H9 (cell line): ENCODE measurements at regions not wholly inside any gene's neighbourhood (a gene's known extent, or its start where the extent isn't known, plus 50 kb on each side); places are given as distances from the start of the nearest gene placed in this dataset.

ENCODE experiments used
- DNase-seq: peaks from one replicate; pipeline ENCODE4 v3.0.0-alpha.2; 2017
- H2AFZ ChIP-seq: one replicate; pipeline ENCODE4 v1.6.1; 2013; ENCODE audit warnings: mild to moderate bottlenecking, low read length, control low read depth, moderate library complexity
- H2AK5ac ChIP-seq: 2 replicates; pipeline ENCODE4 v1.6.1; 2013; ENCODE audit warnings: low read length, control low read depth, mixed read lengths; ENCODE audit not compliant: insufficient read length
- H2BK120ac ChIP-seq: one replicate; pipeline ENCODE4 v1.6.1; 2013; ENCODE audit warnings: low read depth, mild to moderate bottlenecking, low read length, control low read depth, inconsistent platforms; ENCODE audit not compliant: poor library complexity, severe bottlenecking
- H2BK12ac ChIP-seq: 2 replicates; pipeline ENCODE4 v1.6.1; 2013; ENCODE audit warnings: low read length, control low read depth, mixed read lengths, low read depth; ENCODE audit not compliant: insufficient read length
- H2BK15ac ChIP-seq: 2 replicates; pipeline ENCODE4 v1.6.1; 2013; ENCODE audit warnings: low read depth, low read length, control low read depth
- H2BK20ac ChIP-seq: one replicate; pipeline ENCODE4 v1.6.1; 2013; ENCODE audit warnings: low read depth, mild to moderate bottlenecking, low read length, control low read depth, inconsistent platforms; ENCODE audit not compliant: poor library complexity, severe bottlenecking
- H2BK5ac ChIP-seq: 2 replicates; pipeline ENCODE4 v1.6.1; 2013; ENCODE audit warnings: low read length, control low read depth, mixed read lengths; ENCODE audit not compliant: insufficient read length
- H3K14ac ChIP-seq: 2 replicates; pipeline ENCODE4 v1.6.1; 2013; ENCODE audit warnings: low read length, control low read depth; ENCODE audit not compliant: insufficient read depth
- H3K18ac ChIP-seq: 2 replicates; pipeline ENCODE4 v1.6.1; 2013; ENCODE audit warnings: low read depth, mild to moderate bottlenecking, mixed read lengths, low read length, control low read depth; ENCODE audit not compliant: insufficient read length
- H3K23ac ChIP-seq: 2 replicates; pipeline ENCODE4 v1.6.1; 2013; ENCODE audit warnings: low read length, control low read depth, mixed read lengths, low read depth; ENCODE audit not compliant: insufficient read length
- H3K23me2 ChIP-seq: 2 replicates; pipeline ENCODE4 v1.6.1; 2013; ENCODE audit warnings: low read depth, mild to moderate bottlenecking, mixed read lengths, low read length, control low read depth; ENCODE audit not compliant: insufficient read length, poor library complexity, severe bottlenecking
- H3K27ac ChIP-seq: 2 replicates; pipeline ENCODE4 v1.5.1; 2013; ENCODE audit warnings: low read length, control low read depth, mixed read lengths, low read depth; ENCODE audit not compliant: insufficient read length
- H3K27me3 ChIP-seq: 2 replicates; pipeline ENCODE4 v1.6.1; 2013; ENCODE audit warnings: low read length, control low read depth, inconsistent platforms; ENCODE audit not compliant: insufficient read depth
- H3K4ac ChIP-seq: 2 replicates; pipeline ENCODE4 v1.6.1; 2013; ENCODE audit warnings: low read depth, mild to moderate bottlenecking, control low read depth, inconsistent platforms, low read length, moderate library complexity
- H3K4me1 ChIP-seq: 2 replicates; pipeline ENCODE4 v1.6.1; 2013; ENCODE audit warnings: low read length, control low read depth, inconsistent platforms; ENCODE audit not compliant: insufficient read depth
- H3K4me2 ChIP-seq: 2 replicates; pipeline ENCODE4 v1.6.1; 2013; ENCODE audit warnings: low read length, control low read depth, mixed read lengths; ENCODE audit not compliant: insufficient read length, insufficient read depth
- H3K56ac ChIP-seq: 2 replicates; pipeline ENCODE4 v1.6.1; 2013; ENCODE audit warnings: low read depth, mild to moderate bottlenecking, mixed read lengths, low read length, control low read depth; ENCODE audit not compliant: insufficient read length
- H3K79me1 ChIP-seq: 2 replicates; pipeline ENCODE4 v1.6.1; 2013; ENCODE audit warnings: low read depth, mild to moderate bottlenecking, moderate library complexity, low read length, control low read depth, inconsistent platforms; ENCODE audit not compliant: insufficient read depth, poor library complexity, severe bottlenecking
- H3K79me2 ChIP-seq: 2 replicates; pipeline ENCODE4 v1.6.1; 2013; ENCODE audit warnings: low read length, control low read depth, inconsistent platforms; ENCODE audit not compliant: insufficient read depth
- H3K9ac ChIP-seq: 2 replicates; pipeline ENCODE4 v1.6.1; 2013; ENCODE audit warnings: low read length, control low read depth, mixed read lengths; ENCODE audit not compliant: insufficient read length; ENCODE audit errors: extremely low read depth
- H3K9me3 ChIP-seq: one replicate; pipeline ENCODE4 v1.6.1; 2013; ENCODE audit warnings: low read depth, low read length, inconsistent platforms; ENCODE audit not compliant: control insufficient read depth
- H3T11ph ChIP-seq: one replicate; pipeline ENCODE4 v1.6.1; 2013; ENCODE audit warnings: mild to moderate bottlenecking, low read length, control low read depth, inconsistent platforms
- H4K20me1 ChIP-seq: one replicate; pipeline ENCODE4 v1.6.1; 2013; ENCODE audit not compliant: control insufficient read depth, insufficient read length, insufficient read depth
- H4K5ac ChIP-seq: 2 replicates; pipeline ENCODE4 v1.6.1; 2013; ENCODE audit warnings: low read depth, mild to moderate bottlenecking, mixed read lengths, low read length, control low read depth; ENCODE audit not compliant: insufficient read length
- H4K8ac ChIP-seq: replicated peaks from 2 replicates; pipeline ENCODE4 v1.6.1; 2013; ENCODE audit warnings: low read length, control low read depth, mixed read lengths, low read depth; ENCODE audit not compliant: insufficient read length
- H4K91ac ChIP-seq: 2 replicates; pipeline ENCODE4 v1.6.1; 2013; ENCODE audit warnings: low read depth, mild to moderate bottlenecking, moderate library complexity, mixed read lengths, low read length, control low read depth; ENCODE audit not compliant: insufficient read length
- H3K27ac Mint-ChIP-seq, 3 experiments: 2 replicates in 2 of 3; 3 replicates in 1 of 3; pipeline ENCODE4 v1.8.0; 2020 to 2021; ENCODE audit warnings: mixed read lengths in 3 of 3, mild to moderate bottlenecking in 1 of 3, moderate library complexity in 1 of 3
- H3K27me3 Mint-ChIP-seq: 2 replicates; pipeline ENCODE4 v1.8.0; 2021; ENCODE audit warnings: low read depth, mild to moderate bottlenecking, moderate library complexity, mixed read lengths
- H3K36me3 Mint-ChIP-seq, 3 experiments: 2 replicates in 2 of 3; 3 replicates in 1 of 3; pipeline ENCODE4 v1.8.0; 2020 to 2021; ENCODE audit warnings: low read depth in 3 of 3, mixed read lengths in 3 of 3; ENCODE audit not compliant: insufficient read depth in 1 of 3
- H3K4me1 Mint-ChIP-seq, 2 experiments: 2 replicates each; pipeline ENCODE4 v1.8.0; 2020; ENCODE audit warnings: mixed read lengths in 2 of 2
- H3K4me3 Mint-ChIP-seq, 2 experiments: 2 replicates in 1 of 2; 3 replicates in 1 of 2; pipeline ENCODE4 v1.8.0; 2020 to 2021; ENCODE audit warnings: mild to moderate bottlenecking in 2 of 2, mixed read lengths in 2 of 2, moderate library complexity in 1 of 2
- H3K9me3 Mint-ChIP-seq, 2 experiments: 2 replicates in 1 of 2; 3 replicates in 1 of 2; pipeline ENCODE4 v1.8.0; 2020; ENCODE audit warnings: mild to moderate bottlenecking in 2 of 2, mixed read lengths in 2 of 2, moderate library complexity in 1 of 2
- WGBS: extraction: QIAGEN DNeasy Blood & Tissue Kit; methylation state at CpG from one replicate; pipeline ENCODE4 v1.1.7; 2013; ENCODE audit warnings: missing lambda C conversion rate, low lambda C conversion rate, mixed read lengths; ENCODE audit not compliant: insufficient read length; ENCODE audit errors: extremely low coverage; 5-methylcytosine and 5-hydroxymethylcytosine counted together
- TF ChIP-seq, protein P1 (sequence below): fragments of 200-600 bp; sonication (generic); conservative IDR thresholded peaks from 3 replicates; pipeline ENCODE4 v1.8.0; 2021; ENCODE audit warnings: antibody characterized with exemption, mild to moderate bottlenecking

DNA sequence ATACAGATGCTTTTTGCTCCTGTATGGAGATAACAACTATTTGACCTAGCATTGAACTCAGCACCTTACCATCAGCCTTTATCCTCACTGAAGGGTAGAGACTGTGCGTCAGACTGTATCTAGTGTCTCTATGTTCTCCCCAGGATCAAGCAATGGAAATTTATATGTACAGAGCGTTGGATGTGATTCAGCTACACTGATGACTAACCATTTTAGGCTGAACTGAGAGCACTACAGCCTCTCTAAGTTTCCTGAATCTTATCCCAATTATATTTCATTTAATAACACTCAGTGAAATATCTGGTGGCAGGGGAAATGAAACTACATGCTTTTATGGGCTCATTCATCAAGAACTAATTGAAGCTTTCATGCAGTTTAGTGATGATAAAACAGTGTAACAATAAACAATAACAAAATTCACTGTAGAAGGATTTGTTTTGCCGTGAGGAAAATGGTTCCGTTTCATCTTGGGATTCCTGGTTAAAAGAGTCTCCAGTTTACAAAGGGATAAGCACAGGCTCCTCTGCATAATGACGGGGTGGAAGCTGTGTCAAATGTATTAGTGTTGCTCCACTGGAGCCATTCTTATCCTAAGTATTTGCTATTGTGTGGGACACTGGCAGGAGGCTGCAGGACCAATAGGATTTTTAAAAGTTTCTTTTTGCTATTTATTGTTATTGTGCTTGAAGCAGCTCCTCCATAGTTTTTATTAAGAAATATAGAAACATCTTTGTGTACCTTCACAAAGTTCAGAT lies 567.6 kb upstream of the MMS22L start:
- H3K18ac ChIP-seq, result no peak overlapping the region
- H3T11ph ChIP-seq, result no peak overlapping the region
- H3K4ac ChIP-seq, result no peak overlapping the region
- no peaks in the 10 kb centered on the region for H3K9me3 Mint-ChIP-seq
- H4K20me1 ChIP-seq, result peaks cover 3% of the 10 kb centered on the region
- H3K23ac ChIP-seq, result no peak overlapping the region
- no peaks in the 10 kb centered on the region for H3K23me2 ChIP-seq
- no peaks in the 10 kb centered on the region for H3K79me1 ChIP-seq
- H3K9me3 ChIP-seq, result no peaks in the 10 kb centered on the region
- DNase-seq, result no peak
- H3K4me1 ChIP-seq, result peaks cover 5% of the 10 kb centered on the region; the same call in 1 of the 2 replicates
- H3K4me2 ChIP-seq, result no peak overlapping the region
- no peak overlapping the region for H3K56ac ChIP-seq
- no peak overlapping the region for H2BK12ac ChIP-seq
- H3K27me3 Mint-ChIP-seq, result no peaks in the 10 kb centered on the region
- H3K14ac ChIP-seq, result no peak overlapping the region
- H3K4me1 Mint-ChIP-seq, result peaks cover 21 to 42% of the 10 kb centered on the region in 2 experiments
- H4K91ac ChIP-seq, result no peak overlapping the region
- no peak overlapping the region for H2BK5ac ChIP-seq
- H2AFZ ChIP-seq, result no peak overlapping the region
- no CpG with 5 or more reads among the region's 5 CpGs for WGBS
- H2BK120ac ChIP-seq, result no peak overlapping the region
- no peak overlapping the region for H2AK5ac ChIP-seq
- H4K5ac ChIP-seq, result no peak overlapping the region
- H3K27me3 ChIP-seq, result no peaks in the 10 kb centered on the region
- H3K79me2 ChIP-seq, result no peaks in the 10 kb centered on the region
- H4K8ac ChIP-seq, result no peak overlapping the region
- H2BK20ac ChIP-seq, result no peak overlapping the region
- H3K36me3 Mint-ChIP-seq, result peaks cover 0 to 2% (median 0%) of the 10 kb centered on the region in 3 experiments; a peak in 2 of 7 replicates
- H3K4me3 Mint-ChIP-seq, result no peak overlapping the region
- no peak overlapping the region; a peak in 1 of 7 replicates for H3K27ac Mint-ChIP-seq
- no peak overlapping the region for H3K27ac ChIP-seq
- H3K9ac ChIP-seq, result no peak overlapping the region
- H2BK15ac ChIP-seq, result no peak overlapping the region
- TF ChIP-seq, protein P1, sequence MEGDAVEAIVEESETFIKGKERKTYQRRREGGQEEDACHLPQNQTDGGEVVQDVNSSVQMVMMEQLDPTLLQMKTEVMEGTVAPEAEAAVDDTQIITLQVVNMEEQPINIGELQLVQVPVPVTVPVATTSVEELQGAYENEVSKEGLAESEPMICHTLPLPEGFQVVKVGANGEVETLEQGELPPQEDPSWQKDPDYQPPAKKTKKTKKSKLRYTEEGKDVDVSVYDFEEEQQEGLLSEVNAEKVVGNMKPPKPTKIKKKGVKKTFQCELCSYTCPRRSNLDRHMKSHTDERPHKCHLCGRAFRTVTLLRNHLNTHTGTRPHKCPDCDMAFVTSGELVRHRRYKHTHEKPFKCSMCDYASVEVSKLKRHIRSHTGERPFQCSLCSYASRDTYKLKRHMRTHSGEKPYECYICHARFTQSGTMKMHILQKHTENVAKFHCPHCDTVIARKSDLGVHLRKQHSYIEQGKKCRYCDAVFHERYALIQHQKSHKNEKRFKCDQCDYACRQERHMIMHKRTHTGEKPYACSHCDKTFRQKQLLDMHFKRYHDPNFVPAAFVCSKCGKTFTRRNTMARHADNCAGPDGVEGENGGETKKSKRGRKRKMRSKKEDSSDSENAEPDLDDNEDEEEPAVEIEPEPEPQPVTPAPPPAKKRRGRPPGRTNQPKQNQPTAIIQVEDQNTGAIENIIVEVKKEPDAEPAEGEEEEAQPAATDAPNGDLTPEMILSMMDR, result no peak
